Body of pancreas (tissue), 4 donors: ENCODE measurements at regions not wholly inside any gene's neighbourhood (a gene's known extent, or its start where the extent isn't known, plus 50 kb on each side); places are given as distances from the start of the nearest gene placed in this dataset.

ENCODE experiments used
- ATAC-seq: fragments of 150-250 bp; one replicate; pipeline ENCODE4 v1.9.1; 2016
- DNase-seq, 4 donors: peaks; one replicate each; pipeline ENCODE4 v3.0.0-alpha.2; 2019
- H3K27ac ChIP-seq, 4 donors: fragments of 200-600 bp; sonication (generic); 1 replicate in 3 of 4; 2 replicates in 1 of 4; pipeline versions ENCODE4 v1.5.1 to v1.6.1; 2016 to 2019; ENCODE audit warnings: mild to moderate bottlenecking in 1 of 4, mixed read lengths in 1 of 4, moderate library complexity in 1 of 4
- H3K27me3 ChIP-seq, 2 donors: fragments of 200-600 bp; sonication (generic); one replicate each; pipeline ENCODE4 v1.6.0; 2016; ENCODE audit warnings: mild to moderate bottlenecking in 1 of 2
- H3K36me3 ChIP-seq, 2 donors: fragments of 200-600 bp; sonication (generic); replicated peaks in 1 of 2; 2 replicates each; pipeline ENCODE4 v1.5.1; 2016; ENCODE audit warnings: low read depth in 2 of 2; ENCODE audit not compliant: insufficient read depth in 1 of 2
- H3K4me1 ChIP-seq: fragments of 200-600 bp; sonication (generic); one replicate; pipeline ENCODE4 v1.6.0; 2016
- H3K4me3 ChIP-seq, 2 donors: fragments of 200-600 bp; sonication (generic); 1 replicate in 1 of 2; 2 replicates in 1 of 2; pipeline ENCODE4 v1.5.1; 2016 to 2019
- H3K9me3 ChIP-seq, 3 donors: fragments of 200-600 bp; sonication (generic); 1 replicate in 2 of 3; 2 replicates in 1 of 3; pipeline ENCODE4 v1.5.1; 2016
- POLR2A ChIP-seq, 3 donors: fragments of 450-650 bp; IDR thresholded peaks; one replicate each; pipeline ENCODE4 v1.6.1; 2016; ENCODE audit warnings: antibody characterized with exemption in 3 of 3, mild to moderate bottlenecking in 2 of 3
- WGBS, 2 donors: methylation state at CpG; one replicate each; pipeline ENCODE4 v1.1.5; 2017; 5-methylcytosine and 5-hydroxymethylcytosine counted together
- intact Hi-C: fragments of 100-400 bp; cut with DNase I; formaldehyde crosslinking; loops from one replicate; pipeline ENCODE4 v1.15.1; 2023
- TF ChIP-seq, protein P1 (sequence below), 7 experiments: fragments of 450-650 bp in 4 of 7; fragments of 200-600 bp in 3 of 7; sonication (generic) in 3 of 7; IDR thresholded peaks; one replicate each; pipeline ENCODE4 v1.5.1; 2016 to 2019; ENCODE audit warnings: antibody characterized with exemption in 7 of 7

DNA sequence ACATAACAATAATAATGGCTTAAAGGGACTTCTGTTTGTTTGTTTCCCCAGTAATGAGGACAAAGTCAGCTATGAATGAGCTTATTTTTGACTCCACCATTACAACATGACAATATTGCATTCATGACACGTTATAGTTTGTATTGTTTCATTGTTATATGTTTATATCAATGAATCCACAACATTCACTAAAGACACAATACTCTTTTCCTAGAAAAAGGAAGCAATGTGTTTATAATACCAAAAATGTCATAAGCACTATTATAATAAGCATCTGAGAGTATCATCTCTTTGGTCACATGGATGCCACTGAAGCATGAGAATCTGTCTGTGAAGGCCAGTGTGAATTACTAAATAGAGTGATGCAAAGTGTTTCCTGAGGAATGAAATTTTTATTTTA lies 1026.9 kb upstream of the C9orf72 start:
- intact Hi-C loops = no loop called here
- Histone ChIP-seq H3K9me3 (no peaks in the 10 kb centered on the region), H3K27ac (no peak overlapping the region), H3K27me3 (no peaks in the 10 kb centered on the region), H3K4me1 (no peaks in the 10 kb centered on the region), H3K36me3 (no peaks in the 10 kb centered on the region), H3K4me3 (no peak overlapping the region)
- 55 to 60% methylated on average over 1 of the region's 1 CpG for WGBS, 2 donors
- DNase-seq (no peak), ATAC-seq (no peak)
- TF ChIP-seq POLR2A (IDR thresholded peaks at IDR 0.05) = no peak
- TF ChIP-seq, protein P1, sequence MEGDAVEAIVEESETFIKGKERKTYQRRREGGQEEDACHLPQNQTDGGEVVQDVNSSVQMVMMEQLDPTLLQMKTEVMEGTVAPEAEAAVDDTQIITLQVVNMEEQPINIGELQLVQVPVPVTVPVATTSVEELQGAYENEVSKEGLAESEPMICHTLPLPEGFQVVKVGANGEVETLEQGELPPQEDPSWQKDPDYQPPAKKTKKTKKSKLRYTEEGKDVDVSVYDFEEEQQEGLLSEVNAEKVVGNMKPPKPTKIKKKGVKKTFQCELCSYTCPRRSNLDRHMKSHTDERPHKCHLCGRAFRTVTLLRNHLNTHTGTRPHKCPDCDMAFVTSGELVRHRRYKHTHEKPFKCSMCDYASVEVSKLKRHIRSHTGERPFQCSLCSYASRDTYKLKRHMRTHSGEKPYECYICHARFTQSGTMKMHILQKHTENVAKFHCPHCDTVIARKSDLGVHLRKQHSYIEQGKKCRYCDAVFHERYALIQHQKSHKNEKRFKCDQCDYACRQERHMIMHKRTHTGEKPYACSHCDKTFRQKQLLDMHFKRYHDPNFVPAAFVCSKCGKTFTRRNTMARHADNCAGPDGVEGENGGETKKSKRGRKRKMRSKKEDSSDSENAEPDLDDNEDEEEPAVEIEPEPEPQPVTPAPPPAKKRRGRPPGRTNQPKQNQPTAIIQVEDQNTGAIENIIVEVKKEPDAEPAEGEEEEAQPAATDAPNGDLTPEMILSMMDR (IDR thresholded peaks at IDR 0.05) = no peak

GRCh38 chr9:28607843-28608242 lies 1034.6 kb upstream of the C9orf72 start:
- Histone ChIP-seq H3K36me3 (no peaks in the 10 kb centered on the region), H3K27ac (no peak overlapping the region), H3K9me3 (no peaks in the 10 kb centered on the region), H3K4me1 (no peaks in the 10 kb centered on the region), H3K4me3 (no peak overlapping the region), H3K27me3 (no peaks in the 10 kb centered on the region)
- TF ChIP-seq, protein P1 (IDR thresholded peaks at IDR 0.05) = no peak
- no peak for TF ChIP-seq POLR2A (IDR thresholded peaks at IDR 0.05)
- intact Hi-C loops = no loop called here
- DNase-seq = no peak
- no peak for ATAC-seq

DNA sequence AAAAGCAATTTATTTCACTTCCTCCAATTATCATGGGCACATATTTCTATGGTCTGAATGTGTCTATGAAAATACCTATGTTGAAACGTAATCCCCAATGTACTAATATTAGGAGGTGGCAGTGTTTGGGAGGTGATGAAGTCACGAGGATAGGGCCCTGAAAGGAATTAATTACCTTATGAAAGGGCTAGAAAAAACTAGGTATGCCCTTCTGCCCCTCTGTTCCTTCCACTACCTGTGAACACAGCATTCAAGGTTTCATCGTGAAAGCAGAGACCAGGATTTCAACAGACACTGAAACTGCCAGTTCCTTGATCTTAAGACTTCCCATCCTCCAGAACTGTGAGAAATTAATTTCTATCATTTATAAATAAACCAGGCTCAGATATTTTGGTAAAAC lies 1037.1 kb upstream of the C9orf72 start:
- Histone ChIP-seq H3K4me3 (no peak overlapping the region), H3K27ac (no peak overlapping the region), H3K4me1 (no peaks in the 10 kb centered on the region), H3K9me3 (no peaks in the 10 kb centered on the region), H3K27me3 (no peaks in the 10 kb centered on the region), H3K36me3 (no peaks in the 10 kb centered on the region)
- 28 to 38% methylated on average over 3 of the region's 3 CpGs for WGBS, 2 donors
- ATAC-seq = no peak
- intact Hi-C loops = no loop called here
- DNase-seq = no peak
- TF ChIP-seq POLR2A (IDR thresholded peaks at IDR 0.05) = no peak

- Histone ChIP-seq H3K4me3 (no peak overlapping the region), H3K36me3 (no peaks in the 10 kb centered on the region), H3K27ac (no peak overlapping the region), H3K4me1 (no peaks in the 10 kb centered on the region), H3K9me3 (no peaks in the 10 kb centered on the region), H3K27me3 (no peaks in the 10 kb centered on the region)
- TF ChIP-seq POLR2A (IDR thresholded peaks at IDR 0.05) = no peak
- TF ChIP-seq, protein P1 (IDR thresholded peaks at IDR 0.05) = no peak
- WGBS, 2 donors = 24 to 41% methylated on average over 1 of the region's 1 CpG
- intact Hi-C loops = no loop called here
- ATAC-seq (no peak), DNase-seq (no peak)
Measured at GRCh38 chr9:28616310-28616709, 1043.0 kb upstream of the C9orf72 start.

- DNase-seq = no peak
- Histone ChIP-seq H3K9me3 (no peaks in the 10 kb centered on the region), H3K4me3 (no peak overlapping the region), H3K4me1 (no peaks in the 10 kb centered on the region), H3K27me3 (no peaks in the 10 kb centered on the region), H3K36me3 (no peaks in the 10 kb centered on the region), H3K27ac (no peak overlapping the region)
- WGBS, 2 donors = 20 to 23% methylated on average over 1 of the region's 1 CpG
- TF ChIP-seq POLR2A (IDR thresholded peaks at IDR 0.05) = no peak
- TF ChIP-seq, protein P1 (IDR thresholded peaks at IDR 0.05) = no peak
- no peak for ATAC-seq
- intact Hi-C loops = no loop called here
Measured at GRCh38 chr9:28620011-28620410, 1046.7 kb upstream of the C9orf72 start.
